ENCODE measurements at regions not wholly inside any gene's neighbourhood (a gene's known extent, or its start where the extent isn't known, plus 50 kb on each side); places are given as distances from the start of the nearest gene placed in this dataset.

GRCh38 chr2:65580824-65581223 is 148.4 kb upstream of the SPRED2 start:
- DNase-seq (no peak), ATAC-seq (ENCODE audit: low read depth) (no peak)
- no peak overlapping the region for H2AFZ ChIP-seq (ENCODE audit: insufficient read depth, low read depth, low read length, poor library complexity, severe bottlenecking)
- no peaks in the 10 kb centered on the region for H3K4me1 ChIP-seq (ENCODE audit: control insufficient read depth in 2 of 2, insufficient read depth in 2 of 2, low read length in 2 of 2)
- intact Hi-C loops (cut with micrococcal nuclease), result no loop called here
- Mint-ChIP-seq H3K27me3 (no peaks in the 10 kb centered on the region), H3K4me1 (peaks cover 3% of the 10 kb centered on the region), H3K9me3 (ENCODE audit: insufficient read depth) (peaks cover 2% of the 10 kb centered on the region), H3K27ac (no peak overlapping the region), H3K4me3 (no peak overlapping the region)
- no peak overlapping the region for H3K4me2 ChIP-seq (replicated peaks; ENCODE audit: low read depth, low read length, poor library complexity, severe bottlenecking)
- no peak overlapping the region for H3K4me3 ChIP-seq (ENCODE audit: control extremely low read depth in 1 of 5, extremely low read depth in 1 of 5, insufficient read depth in 1 of 5, low read depth in 2 of 5, low read length in 4 of 5)
- no peaks in the 10 kb centered on the region for H3K36me3 ChIP-seq (replicated peaks in 1 of 2; ENCODE audit: control extremely low read depth in 1 of 2, control insufficient read depth in 1 of 2, extremely low read depth in 1 of 2, insufficient read depth in 2 of 2, low read length in 1 of 2)
- no peaks in the 10 kb centered on the region for H4K20me1 ChIP-seq (ENCODE audit: control insufficient read depth, insufficient read depth, low read length, poor library complexity, severe bottlenecking)
- ChIA-PET POLR2A (no interaction called here), CTCF (no interaction called here)
- no peaks in the 10 kb centered on the region for H3K79me2 ChIP-seq (ENCODE audit: control insufficient read depth, insufficient read depth, low read length)
- H3K9ac ChIP-seq (ENCODE audit: low read length), result no peak overlapping the region
- H3K9me3 ChIP-seq (ENCODE audit: control extremely low read depth in 1 of 3, control insufficient read depth in 2 of 3, insufficient read depth in 1 of 3, low read length in 2 of 3), result no peaks in the 10 kb centered on the region
- TF ChIP-seq EZH2 (IDR thresholded peaks at IDR 0.05; ENCODE audit: borderline replicate concordance, insufficient read depth, low read depth, low read length, poor library complexity, severe bottlenecking) (no peak), CTCF (IDR thresholded peaks at IDR 0.05) (no peak)
- no peak overlapping the region for H3K27ac ChIP-seq (ENCODE audit: low read length in 2 of 2)
- 67% methylated on average over 4 of the region's 6 CpGs for WGBS (ENCODE audit: insufficient coverage)
- no peaks in the 10 kb centered on the region for H3K27me3 ChIP-seq (replicated peaks in 1 of 4; ENCODE audit: control extremely low read depth in 1 of 4, control insufficient read depth in 3 of 4, insufficient read depth in 4 of 4, low read length in 3 of 4)

GRCh38 chr2:65579506-65580235 is 147.3 kb upstream of the SPRED2 start:
- Mint-ChIP-seq H3K27ac (no peak overlapping the region), H3K9me3 (ENCODE audit: insufficient read depth) (peaks cover 2% of the 10 kb centered on the region), H3K27me3 (no peaks in the 10 kb centered on the region), H3K4me1 (peaks cover 3% of the 10 kb centered on the region), H3K4me3 (no peak overlapping the region)
- Histone ChIP-seq H3K9ac (ENCODE audit: low read length) (no peak overlapping the region), H3K27ac (ENCODE audit: low read length in 2 of 2) (no peak overlapping the region), H2AFZ (ENCODE audit: insufficient read depth, low read depth, low read length, poor library complexity, severe bottlenecking) (no peak overlapping the region), H3K79me2 (ENCODE audit: control insufficient read depth, insufficient read depth, low read length) (no peaks in the 10 kb centered on the region), H4K20me1 (ENCODE audit: control insufficient read depth, insufficient read depth, low read length, poor library complexity, severe bottlenecking) (no peaks in the 10 kb centered on the region), H3K36me3 (replicated peaks in 1 of 2; ENCODE audit: control extremely low read depth in 1 of 2, control insufficient read depth in 1 of 2, extremely low read depth in 1 of 2, insufficient read depth in 2 of 2, low read length in 1 of 2) (no peaks in the 10 kb centered on the region), H3K27me3 (replicated peaks in 1 of 4; ENCODE audit: control extremely low read depth in 1 of 4, control insufficient read depth in 3 of 4, insufficient read depth in 4 of 4, low read length in 3 of 4) (no peaks in the 10 kb centered on the region), H3K4me2 (replicated peaks; ENCODE audit: low read depth, low read length, poor library complexity, severe bottlenecking) (no peak overlapping the region), H3K9me3 (ENCODE audit: control extremely low read depth in 1 of 3, control insufficient read depth in 2 of 3, insufficient read depth in 1 of 3, low read length in 2 of 3) (no peaks in the 10 kb centered on the region), H3K4me1 (ENCODE audit: control insufficient read depth in 2 of 2, insufficient read depth in 2 of 2, low read length in 2 of 2) (no peaks in the 10 kb centered on the region), H3K4me3 (ENCODE audit: control extremely low read depth in 1 of 5, extremely low read depth in 1 of 5, insufficient read depth in 1 of 5, low read depth in 2 of 5, low read length in 4 of 5) (no peak overlapping the region)
- ATAC-seq (ENCODE audit: low read depth) (no peak), DNase-seq (no peak)
- 91% methylated on average over 10 of the region's 10 CpGs for WGBS (ENCODE audit: insufficient coverage)
- ChIA-PET CTCF (no interaction called here), POLR2A (no interaction called here)
- TF ChIP-seq EZH2 (IDR thresholded peaks at IDR 0.05; ENCODE audit: borderline replicate concordance, insufficient read depth, low read depth, low read length, poor library complexity, severe bottlenecking) (no peak), CTCF (IDR thresholded peaks at IDR 0.05) (no peak)
- intact Hi-C loops (cut with micrococcal nuclease), result loop anchor here (10.0 kb wide), 1 partner anchor 395 kb away; no protein-coding TSS in a partner anchor

Measured in B cell (primary cell).